ENCODE measurements at regions not wholly inside any gene's neighbourhood (a gene's known extent, or its start where the extent isn't known, plus 50 kb on each side); places are given as distances from the start of the nearest gene placed in this dataset.

DNA sequence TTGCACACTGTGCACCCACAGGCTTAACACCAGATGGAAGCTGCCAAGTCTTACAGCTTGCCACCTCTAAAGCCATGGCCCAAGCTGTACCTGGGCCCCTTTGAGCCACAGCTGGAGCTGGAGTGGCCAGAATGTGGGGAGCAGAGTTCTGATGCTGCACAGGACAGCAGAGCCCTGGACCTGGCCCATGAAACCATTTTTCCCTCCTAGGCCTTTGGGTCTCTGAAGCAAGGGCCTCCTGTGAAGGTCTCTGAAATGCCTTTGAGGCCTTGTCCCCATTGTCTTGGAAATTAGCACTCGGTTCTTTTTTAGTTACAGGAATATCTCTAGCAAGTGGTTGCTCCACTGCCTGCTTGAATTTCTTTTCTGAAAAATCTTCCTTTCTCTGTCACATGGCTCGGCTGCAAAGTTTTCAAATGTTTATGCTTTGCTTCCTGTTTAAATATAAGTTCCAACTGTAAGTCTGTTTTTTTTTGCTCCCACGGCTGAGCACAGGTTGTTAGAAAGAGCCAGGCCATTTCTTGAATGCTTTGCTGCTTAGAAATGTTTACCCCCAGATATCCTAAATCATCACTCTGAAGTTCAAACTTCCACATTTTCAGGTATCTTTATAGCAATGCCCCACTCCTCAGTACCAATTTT, 156.8 kb upstream of the GORAB start:
- WGBS, 2 experiments (ENCODE audit: insufficient coverage in 2 of 2): 68 to 71% methylated on average over 2 to 3 of the region's 3 CpGs
- H3K27ac ChIP-seq (ENCODE audit: low read depth, low read length, severe bottlenecking): no peak overlapping the region
- peaks cover 3% of the 10 kb centered on the region for H3K4me1 ChIP-seq (ENCODE audit: control insufficient read depth, insufficient read depth, low read length, poor library complexity, severe bottlenecking)
- H3K36me3 ChIP-seq (ENCODE audit: control insufficient read depth, insufficient read depth, low read length): no peaks in the 10 kb centered on the region
- H3K4me3 ChIP-seq (ENCODE audit: extremely low read depth, insufficient read depth, low read length, poor library complexity, severe bottlenecking): no peak overlapping the region
- no peaks in the 10 kb centered on the region for H3K9me3 ChIP-seq (ENCODE audit: control insufficient read depth, low read length)

DNA sequence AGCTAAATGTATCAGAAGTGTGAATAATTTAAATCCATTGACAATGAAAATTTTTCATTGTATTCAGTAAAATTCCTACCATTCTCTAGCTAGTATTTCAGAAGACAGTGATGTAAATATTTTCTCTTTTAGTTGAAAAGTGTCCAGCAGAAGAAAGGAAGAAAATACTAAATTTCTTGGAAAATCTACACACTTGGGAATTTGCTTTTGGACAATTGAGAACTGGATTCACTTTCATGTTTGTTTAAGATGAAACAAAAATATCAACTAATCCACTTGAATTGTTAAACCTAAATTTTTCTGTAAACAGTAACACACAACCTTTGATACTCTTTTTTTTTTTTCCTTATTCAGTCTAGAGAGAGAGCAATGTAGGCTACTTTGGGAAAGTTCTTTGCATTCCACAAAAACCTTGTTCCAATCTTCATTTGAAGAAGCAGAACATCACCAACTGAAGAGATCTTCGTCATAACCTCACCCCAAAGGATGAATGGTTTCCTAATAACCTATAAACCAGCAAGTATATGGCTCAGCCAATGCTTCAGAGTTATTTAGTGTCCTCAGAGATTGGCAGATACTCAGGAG, 155.1 kb upstream of the GORAB start:
- 0% methylated on average over 1 of the region's 1 CpG for WGBS, 2 experiments (ENCODE audit: insufficient coverage in 2 of 2)
- Histone ChIP-seq H3K4me3 (ENCODE audit: extremely low read depth, insufficient read depth, low read length, poor library complexity, severe bottlenecking) (no peak overlapping the region), H3K9me3 (ENCODE audit: control insufficient read depth, low read length) (no peaks in the 10 kb centered on the region), H3K4me1 (ENCODE audit: control insufficient read depth, insufficient read depth, low read length, poor library complexity, severe bottlenecking) (peaks cover 3% of the 10 kb centered on the region), H3K36me3 (ENCODE audit: control insufficient read depth, insufficient read depth, low read length) (no peaks in the 10 kb centered on the region), H3K27ac (ENCODE audit: low read depth, low read length, severe bottlenecking) (no peak overlapping the region)

DNA sequence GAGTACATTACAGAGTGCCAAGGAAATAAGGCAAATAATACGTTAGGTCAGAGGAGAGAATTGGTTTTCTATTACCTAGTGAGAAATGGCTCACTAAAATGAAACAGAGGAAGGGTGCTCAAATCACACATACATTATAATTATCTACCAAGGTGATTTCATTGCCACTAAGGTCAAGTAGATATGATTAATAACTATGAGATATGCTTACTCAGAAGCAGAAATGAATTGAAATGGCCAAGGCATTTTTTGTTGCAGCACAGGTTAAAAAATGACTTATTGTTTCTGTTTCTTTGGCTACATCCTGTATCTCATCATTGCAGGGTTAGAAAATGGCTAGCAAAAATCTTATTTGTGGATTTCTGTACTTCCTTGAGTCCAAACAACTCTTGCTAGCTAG, 154.5 kb upstream of the GORAB start:
- no peaks in the 10 kb centered on the region for H3K36me3 ChIP-seq (ENCODE audit: control insufficient read depth, insufficient read depth, low read length)
- WGBS, 2 experiments (ENCODE audit: insufficient coverage in 2 of 2): no CpG with 5 or more reads among the region's 1 CpG

DNA sequence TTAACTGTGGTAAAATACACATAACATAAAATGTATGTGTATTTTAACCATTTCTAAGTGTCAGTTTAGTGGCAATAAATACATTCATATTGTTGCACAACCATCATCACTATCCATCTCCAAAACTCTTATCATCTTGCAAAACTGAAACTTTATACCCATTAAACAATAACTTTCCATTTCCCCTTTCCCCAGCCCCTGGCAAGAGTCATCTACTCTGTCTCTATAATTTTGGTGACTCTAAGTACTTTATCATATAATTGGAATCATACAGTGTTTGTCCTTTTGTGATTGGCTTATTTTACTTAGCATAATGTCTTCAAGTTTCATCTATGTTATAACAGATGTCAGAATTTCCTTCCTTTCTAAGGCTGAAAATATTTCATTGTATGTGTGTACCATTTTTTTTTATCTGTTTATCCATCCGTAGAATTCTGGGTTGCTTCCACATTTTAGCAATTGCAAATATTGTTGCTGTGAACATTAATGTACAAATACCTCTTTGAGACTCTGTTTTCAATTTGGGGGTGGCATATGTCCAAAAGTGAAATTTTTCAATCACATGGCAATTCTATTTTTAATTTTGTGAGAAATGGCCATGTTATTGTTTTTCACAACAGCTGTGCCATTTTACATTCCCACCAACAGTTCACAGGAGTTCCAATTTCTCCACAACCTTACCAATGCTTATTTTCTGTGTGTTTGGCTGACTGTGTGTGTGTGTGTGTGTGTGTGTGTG, 153.9 kb upstream of the GORAB start:
- H3K4me3 ChIP-seq (ENCODE audit: extremely low read depth, insufficient read depth, low read length, poor library complexity, severe bottlenecking): no peak overlapping the region
- no peaks in the 10 kb centered on the region for H3K36me3 ChIP-seq (ENCODE audit: control insufficient read depth, insufficient read depth, low read length)
- H3K27ac ChIP-seq (ENCODE audit: low read depth, low read length, severe bottlenecking): no peak overlapping the region
- WGBS, 2 experiments (ENCODE audit: insufficient coverage in 2 of 2): no CpG with 5 or more reads among the region's 1 CpG
- no peaks in the 10 kb centered on the region for H3K9me3 ChIP-seq (ENCODE audit: control insufficient read depth, low read length)
- peaks cover 3% of the 10 kb centered on the region for H3K4me1 ChIP-seq (ENCODE audit: control insufficient read depth, insufficient read depth, low read length, poor library complexity, severe bottlenecking)

More for the DNA sequence above, 154.5 kb upstream of the GORAB start:
- H3K27ac ChIP-seq (ENCODE audit: low read depth, low read length, severe bottlenecking): no peak overlapping the region
- no peak overlapping the region for H3K4me3 ChIP-seq (ENCODE audit: extremely low read depth, insufficient read depth, low read length, poor library complexity, severe bottlenecking)
- no peaks in the 10 kb centered on the region for H3K9me3 ChIP-seq (ENCODE audit: control insufficient read depth, low read length)
- H3K4me1 ChIP-seq (ENCODE audit: control insufficient read depth, insufficient read depth, low read length, poor library complexity, severe bottlenecking): peaks cover 3% of the 10 kb centered on the region

DNA sequence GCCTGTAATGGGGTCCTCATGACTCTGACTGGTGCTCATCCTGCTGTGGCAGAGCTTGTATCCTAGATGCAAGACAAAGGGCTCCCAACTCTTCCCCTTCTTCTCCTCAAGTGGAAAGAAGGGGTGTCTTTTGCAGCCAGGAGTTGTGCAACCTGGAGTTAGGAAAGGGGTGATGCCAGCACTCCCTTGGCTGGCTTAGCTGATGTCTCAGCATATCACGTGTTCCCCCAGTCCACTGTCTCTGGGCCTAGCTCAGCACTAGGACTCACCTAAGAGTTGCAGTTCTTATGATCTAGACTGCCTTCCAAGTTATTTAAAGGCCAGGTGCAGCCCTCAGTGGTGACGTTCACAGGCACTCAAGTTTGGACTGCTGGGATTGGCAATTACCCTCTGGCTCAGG, 146.2 kb upstream of the GORAB start:
- H3K9me3 ChIP-seq (ENCODE audit: control insufficient read depth, low read length): no peaks in the 10 kb centered on the region
- no peak overlapping the region for H3K27ac ChIP-seq (ENCODE audit: low read depth, low read length, severe bottlenecking)
- H3K4me3 ChIP-seq (ENCODE audit: extremely low read depth, insufficient read depth, low read length, poor library complexity, severe bottlenecking): no peak overlapping the region
- WGBS, 2 experiments (ENCODE audit: insufficient coverage in 2 of 2): 88 to 96% methylated on average over 2 of the region's 2 CpGs
- H3K4me1 ChIP-seq (ENCODE audit: control insufficient read depth, insufficient read depth, low read length, poor library complexity, severe bottlenecking): no peaks in the 10 kb centered on the region
- H3K36me3 ChIP-seq (ENCODE audit: control insufficient read depth, insufficient read depth, low read length): no peaks in the 10 kb centered on the region

DNA sequence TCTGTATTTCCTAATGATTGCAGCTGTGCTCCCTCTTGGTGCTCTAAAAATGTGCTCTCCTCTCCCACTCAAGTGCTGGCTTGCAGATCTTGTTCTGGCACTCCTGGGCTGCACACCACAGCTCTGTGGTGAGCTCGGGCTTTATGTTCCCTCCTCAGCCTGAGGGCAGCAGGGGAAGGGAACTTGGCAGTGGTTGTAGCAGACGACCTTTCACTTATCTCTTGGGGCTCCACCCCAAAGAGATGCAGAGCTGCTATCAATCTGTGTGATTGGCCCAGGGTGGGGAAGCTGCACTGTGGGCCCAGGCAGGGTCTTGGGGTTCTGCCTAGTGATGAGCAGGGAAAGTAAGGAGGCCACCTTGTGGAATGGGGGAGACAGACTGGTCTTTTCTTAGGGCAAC, 143.5 kb upstream of the GORAB start:
- Histone ChIP-seq H3K4me3 (ENCODE audit: extremely low read depth, insufficient read depth, low read length, poor library complexity, severe bottlenecking) (no peak overlapping the region), H3K36me3 (ENCODE audit: control insufficient read depth, insufficient read depth, low read length) (no peaks in the 10 kb centered on the region), H3K27ac (ENCODE audit: low read depth, low read length, severe bottlenecking) (no peak overlapping the region), H3K9me3 (ENCODE audit: control insufficient read depth, low read length) (no peaks in the 10 kb centered on the region), H3K4me1 (ENCODE audit: control insufficient read depth, insufficient read depth, low read length, poor library complexity, severe bottlenecking) (no peaks in the 10 kb centered on the region)
- WGBS, 2 experiments (ENCODE audit: insufficient coverage in 2 of 2): 76 to 93% methylated on average over 2 of the region's 2 CpGs

DNA sequence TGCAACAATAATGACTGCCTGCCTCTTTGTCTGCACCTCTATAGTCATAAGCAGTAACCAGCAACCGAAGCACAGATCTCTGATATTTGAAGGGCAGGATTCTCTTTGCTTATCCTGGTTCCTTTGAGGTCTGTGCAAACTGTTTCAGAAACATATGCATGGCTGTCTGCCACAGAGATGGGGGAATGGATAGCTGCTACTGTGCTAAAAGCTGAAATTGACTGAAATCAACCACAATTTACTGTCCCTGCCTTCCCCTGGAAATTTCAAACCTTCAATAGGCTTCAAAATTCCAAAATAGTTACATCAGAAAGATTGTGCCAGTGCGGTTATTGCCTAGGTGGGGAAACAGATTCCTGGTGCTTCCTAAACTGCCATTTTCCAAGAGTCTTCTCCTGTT, 136.8 kb upstream of the GORAB start:
- WGBS, 2 experiments (ENCODE audit: insufficient coverage in 2 of 2): 80% methylated on average over 1 of the region's 2 CpGs

GRCh38 chr1:170397061-170397460, 134.9 kb upstream of the GORAB start:
- no peak overlapping the region for H3K4me3 ChIP-seq (ENCODE audit: extremely low read depth, insufficient read depth, low read length, poor library complexity, severe bottlenecking)
- H3K9me3 ChIP-seq (ENCODE audit: control insufficient read depth, low read length): no peaks in the 10 kb centered on the region
- no peaks in the 10 kb centered on the region for H3K36me3 ChIP-seq (ENCODE audit: control insufficient read depth, insufficient read depth, low read length)
- H3K27ac ChIP-seq (ENCODE audit: low read depth, low read length, severe bottlenecking): no peak overlapping the region
- no peaks in the 10 kb centered on the region for H3K4me1 ChIP-seq (ENCODE audit: control insufficient read depth, insufficient read depth, low read length, poor library complexity, severe bottlenecking)

More for the DNA sequence above, 136.8 kb upstream of the GORAB start:
- no peak overlapping the region for H3K27ac ChIP-seq (ENCODE audit: low read depth, low read length, severe bottlenecking)
- H3K4me3 ChIP-seq (ENCODE audit: extremely low read depth, insufficient read depth, low read length, poor library complexity, severe bottlenecking): no peak overlapping the region
- H3K36me3 ChIP-seq (ENCODE audit: control insufficient read depth, insufficient read depth, low read length): no peaks in the 10 kb centered on the region
- no peaks in the 10 kb centered on the region for H3K4me1 ChIP-seq (ENCODE audit: control insufficient read depth, insufficient read depth, low read length, poor library complexity, severe bottlenecking)
- H3K9me3 ChIP-seq (ENCODE audit: control insufficient read depth, low read length): no peaks in the 10 kb centered on the region

GRCh38 chr1:170402476-170403311, 129.3 kb upstream of the GORAB start:
- Histone ChIP-seq H3K4me3 (ENCODE audit: extremely low read depth, insufficient read depth, low read length, poor library complexity, severe bottlenecking) (no peak overlapping the region), H3K27ac (ENCODE audit: low read depth, low read length, severe bottlenecking) (no peak overlapping the region), H3K4me1 (ENCODE audit: control insufficient read depth, insufficient read depth, low read length, poor library complexity, severe bottlenecking) (no peaks in the 10 kb centered on the region), H3K36me3 (ENCODE audit: control insufficient read depth, insufficient read depth, low read length) (no peaks in the 10 kb centered on the region), H3K9me3 (ENCODE audit: control insufficient read depth, low read length) (no peaks in the 10 kb centered on the region)
- WGBS, 2 experiments (ENCODE audit: insufficient coverage in 2 of 2): no CpG with 5 or more reads among the region's 4 CpGs

GRCh38 chr1:170407138-170407537, 124.8 kb upstream of the GORAB start:
- Histone ChIP-seq H3K27ac (ENCODE audit: low read depth, low read length, severe bottlenecking) (no peak overlapping the region), H3K9me3 (ENCODE audit: control insufficient read depth, low read length) (no peaks in the 10 kb centered on the region), H3K4me3 (ENCODE audit: extremely low read depth, insufficient read depth, low read length, poor library complexity, severe bottlenecking) (no peak overlapping the region), H3K36me3 (ENCODE audit: control insufficient read depth, insufficient read depth, low read length) (no peaks in the 10 kb centered on the region), H3K4me1 (ENCODE audit: control insufficient read depth, insufficient read depth, low read length, poor library complexity, severe bottlenecking) (no peaks in the 10 kb centered on the region)
- WGBS, 2 experiments (ENCODE audit: insufficient coverage in 2 of 2): 100% methylated on average over 1 of the region's 2 CpGs
